GM12872 (cell line): ENCODE measurements at regions not wholly inside any gene's neighbourhood (a gene's known extent, or its start where the extent isn't known, plus 50 kb on each side); places are given as distances from the start of the nearest gene placed in this dataset.

ENCODE experiments used
- TF ChIP-seq, protein P1 (sequence below): IDR thresholded peaks from 3 replicates; pipeline ENCODE4 v1.5.1; 2011; ENCODE audit warnings: low read depth, mild to moderate bottlenecking, low read length, moderate library complexity; ENCODE audit not compliant: insufficient read depth

GRCh38 chr6:170113141-170113540 is 177.7 kb downstream of the DLL1 start:
- TF ChIP-seq, protein P1, sequence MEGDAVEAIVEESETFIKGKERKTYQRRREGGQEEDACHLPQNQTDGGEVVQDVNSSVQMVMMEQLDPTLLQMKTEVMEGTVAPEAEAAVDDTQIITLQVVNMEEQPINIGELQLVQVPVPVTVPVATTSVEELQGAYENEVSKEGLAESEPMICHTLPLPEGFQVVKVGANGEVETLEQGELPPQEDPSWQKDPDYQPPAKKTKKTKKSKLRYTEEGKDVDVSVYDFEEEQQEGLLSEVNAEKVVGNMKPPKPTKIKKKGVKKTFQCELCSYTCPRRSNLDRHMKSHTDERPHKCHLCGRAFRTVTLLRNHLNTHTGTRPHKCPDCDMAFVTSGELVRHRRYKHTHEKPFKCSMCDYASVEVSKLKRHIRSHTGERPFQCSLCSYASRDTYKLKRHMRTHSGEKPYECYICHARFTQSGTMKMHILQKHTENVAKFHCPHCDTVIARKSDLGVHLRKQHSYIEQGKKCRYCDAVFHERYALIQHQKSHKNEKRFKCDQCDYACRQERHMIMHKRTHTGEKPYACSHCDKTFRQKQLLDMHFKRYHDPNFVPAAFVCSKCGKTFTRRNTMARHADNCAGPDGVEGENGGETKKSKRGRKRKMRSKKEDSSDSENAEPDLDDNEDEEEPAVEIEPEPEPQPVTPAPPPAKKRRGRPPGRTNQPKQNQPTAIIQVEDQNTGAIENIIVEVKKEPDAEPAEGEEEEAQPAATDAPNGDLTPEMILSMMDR: no peak

DNA sequence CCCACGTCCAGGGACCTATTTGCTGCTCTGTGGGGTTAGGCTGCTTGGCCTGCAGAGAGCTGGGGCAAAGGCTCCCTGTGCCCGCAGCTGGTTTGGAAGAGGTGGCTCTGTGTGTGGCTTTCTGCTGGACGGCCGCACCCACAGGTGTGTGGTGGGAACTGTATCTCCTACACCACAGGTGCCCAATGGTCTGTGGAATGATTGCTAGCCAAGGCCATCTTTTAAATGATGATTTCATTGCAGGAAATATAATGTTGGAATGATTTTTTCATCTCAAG is 178.4 kb downstream of the DLL1 start:
- TF ChIP-seq, protein P1: no peak

DNA sequence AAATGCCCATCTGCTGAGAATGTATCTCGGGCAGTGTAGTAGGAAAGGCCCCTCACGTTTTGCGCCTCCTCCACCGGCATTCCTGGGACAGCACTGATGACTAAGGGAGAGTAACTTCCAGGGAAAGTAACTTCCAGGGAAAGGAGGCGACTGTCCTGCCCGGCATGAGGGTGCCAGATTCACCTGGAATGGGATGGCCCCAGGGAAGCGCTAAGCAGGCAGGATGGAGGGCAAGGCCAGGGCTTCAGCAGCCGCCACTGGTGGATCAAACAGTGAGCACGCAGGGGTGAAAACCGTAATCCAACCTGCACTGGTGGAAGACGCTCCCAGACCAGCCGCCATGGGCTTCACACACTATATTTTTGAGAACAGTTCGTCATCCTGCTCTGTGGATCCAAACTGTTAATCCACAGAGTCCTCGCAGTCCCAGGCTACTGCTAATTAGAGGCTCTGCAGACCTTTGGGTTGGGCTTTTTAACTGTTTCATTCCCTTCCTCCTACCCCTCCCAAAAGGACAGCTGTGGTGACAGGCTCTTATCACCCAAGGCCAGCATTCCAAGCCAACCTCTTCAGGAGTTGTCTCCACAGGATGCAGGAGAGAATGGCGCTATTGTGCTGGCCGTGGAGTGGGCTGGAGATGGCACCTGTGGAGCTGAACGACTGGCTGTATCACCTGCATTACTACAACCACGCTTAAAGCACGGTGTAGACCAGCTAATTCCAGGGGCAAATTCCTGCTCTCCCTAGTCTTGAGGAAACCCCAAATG is 178.9 kb downstream of the DLL1 start:
- TF ChIP-seq, protein P1: no peak

- TF ChIP-seq, protein P1: no peak
Measured at GRCh38 chr6:170111141-170111664, 179.7 kb downstream of the DLL1 start.

- TF ChIP-seq, protein P1: no peak
Measured at GRCh38 chr6:170110201-170111140, 180.4 kb downstream of the DLL1 start.

DNA sequence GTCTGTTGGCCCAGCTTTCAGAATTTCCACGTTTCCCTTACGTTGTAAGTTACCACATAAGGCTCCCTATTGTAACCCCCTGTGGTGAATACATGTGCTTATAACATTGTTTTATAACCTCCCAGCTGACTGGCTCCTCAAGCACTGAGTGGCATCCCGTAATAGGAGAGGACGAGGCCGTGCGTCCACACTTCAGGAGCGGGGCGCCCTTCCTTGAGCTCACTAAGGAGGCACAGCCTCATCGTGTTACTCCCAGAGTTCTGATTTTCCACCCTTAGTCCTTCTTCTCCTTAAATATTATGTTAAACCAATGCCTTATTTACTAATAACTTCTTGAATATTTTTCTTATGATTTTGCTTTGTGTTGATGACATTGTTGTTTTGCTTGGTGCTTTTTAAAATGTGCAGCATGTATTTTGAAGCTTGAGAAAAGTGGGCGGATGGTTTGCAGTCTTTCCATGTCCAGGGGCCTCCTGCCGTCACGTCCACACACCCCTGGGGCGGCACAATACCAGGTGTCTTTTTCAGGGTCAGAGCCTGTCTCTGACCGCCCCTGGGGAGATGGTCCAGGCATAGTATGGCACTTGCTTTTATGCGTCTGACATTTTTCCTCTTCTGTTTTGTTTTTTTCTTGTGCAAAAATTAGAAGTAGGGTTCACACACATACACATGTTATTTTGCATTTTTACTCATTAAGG is 181.8 kb downstream of the DLL1 start:
- TF ChIP-seq, protein P1: no peak

DNA sequence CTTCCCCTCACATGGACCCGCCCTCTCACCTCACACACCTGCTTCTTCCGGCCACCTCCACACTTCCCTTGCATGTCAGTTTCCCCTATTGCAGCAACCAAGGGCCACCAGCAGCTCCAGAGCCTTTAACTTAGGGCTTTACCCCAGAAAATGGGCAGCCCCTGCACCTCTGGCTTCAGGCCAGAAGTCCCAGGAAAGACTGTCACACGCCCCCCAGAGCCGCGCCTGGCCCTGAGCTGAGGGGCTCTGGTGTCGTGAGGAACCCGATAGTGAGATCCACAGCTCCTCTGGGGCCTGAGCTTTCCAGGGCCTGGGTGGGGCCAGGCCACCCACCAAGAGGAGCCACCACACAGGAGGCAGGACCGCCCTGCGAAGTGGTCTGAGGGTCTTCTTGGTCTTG is 182.4 kb downstream of the DLL1 start:
- TF ChIP-seq, protein P1: no peak
